ENCODE measurements at regions not wholly inside any gene's neighbourhood (a gene's known extent, or its start where the extent isn't known, plus 50 kb on each side); places are given as distances from the start of the nearest gene placed in this dataset.

DNA sequence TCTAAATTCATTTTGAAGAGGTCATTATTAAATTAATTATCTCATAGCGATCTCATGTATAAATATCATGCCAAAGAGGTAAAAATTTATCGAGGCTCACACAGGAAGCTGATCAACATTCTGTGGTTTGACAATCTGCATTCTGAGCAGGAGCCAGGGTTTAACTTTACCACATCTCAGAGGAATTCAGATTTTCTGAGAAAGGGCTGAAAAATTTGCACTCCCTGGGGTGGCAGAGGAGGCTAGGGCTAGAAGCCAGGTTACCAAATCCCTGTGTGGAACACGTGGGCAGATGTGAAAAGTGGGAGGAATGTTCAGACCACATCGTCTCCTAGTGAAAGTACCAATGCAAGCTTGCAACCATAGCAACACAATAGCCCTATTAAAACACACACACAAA is 63.5 kb upstream of the CTLA4 start:
- no peak for DNase-seq (ENCODE audit: low read depth, low spot score)
- H3K4me1 Mint-ChIP-seq: peaks cover 23% of the 10 kb centered on the region
- H3K27ac Mint-ChIP-seq (ENCODE audit: unreplicated experiment): no peak overlapping the region
- H3K27me3 Mint-ChIP-seq (ENCODE audit: low read depth): no peaks in the 10 kb centered on the region
- peaks cover 6% of the 10 kb centered on the region for H3K9me3 Mint-ChIP-seq
- TF ChIP-seq, protein P1, sequence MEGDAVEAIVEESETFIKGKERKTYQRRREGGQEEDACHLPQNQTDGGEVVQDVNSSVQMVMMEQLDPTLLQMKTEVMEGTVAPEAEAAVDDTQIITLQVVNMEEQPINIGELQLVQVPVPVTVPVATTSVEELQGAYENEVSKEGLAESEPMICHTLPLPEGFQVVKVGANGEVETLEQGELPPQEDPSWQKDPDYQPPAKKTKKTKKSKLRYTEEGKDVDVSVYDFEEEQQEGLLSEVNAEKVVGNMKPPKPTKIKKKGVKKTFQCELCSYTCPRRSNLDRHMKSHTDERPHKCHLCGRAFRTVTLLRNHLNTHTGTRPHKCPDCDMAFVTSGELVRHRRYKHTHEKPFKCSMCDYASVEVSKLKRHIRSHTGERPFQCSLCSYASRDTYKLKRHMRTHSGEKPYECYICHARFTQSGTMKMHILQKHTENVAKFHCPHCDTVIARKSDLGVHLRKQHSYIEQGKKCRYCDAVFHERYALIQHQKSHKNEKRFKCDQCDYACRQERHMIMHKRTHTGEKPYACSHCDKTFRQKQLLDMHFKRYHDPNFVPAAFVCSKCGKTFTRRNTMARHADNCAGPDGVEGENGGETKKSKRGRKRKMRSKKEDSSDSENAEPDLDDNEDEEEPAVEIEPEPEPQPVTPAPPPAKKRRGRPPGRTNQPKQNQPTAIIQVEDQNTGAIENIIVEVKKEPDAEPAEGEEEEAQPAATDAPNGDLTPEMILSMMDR (conservative IDR thresholded peaks at IDR 0.05): no peak
- no peak overlapping the region for H3K4me3 Mint-ChIP-seq
- H3K36me3 Mint-ChIP-seq (ENCODE audit: low read depth): peaks cover 8% of the 10 kb centered on the region

DNA sequence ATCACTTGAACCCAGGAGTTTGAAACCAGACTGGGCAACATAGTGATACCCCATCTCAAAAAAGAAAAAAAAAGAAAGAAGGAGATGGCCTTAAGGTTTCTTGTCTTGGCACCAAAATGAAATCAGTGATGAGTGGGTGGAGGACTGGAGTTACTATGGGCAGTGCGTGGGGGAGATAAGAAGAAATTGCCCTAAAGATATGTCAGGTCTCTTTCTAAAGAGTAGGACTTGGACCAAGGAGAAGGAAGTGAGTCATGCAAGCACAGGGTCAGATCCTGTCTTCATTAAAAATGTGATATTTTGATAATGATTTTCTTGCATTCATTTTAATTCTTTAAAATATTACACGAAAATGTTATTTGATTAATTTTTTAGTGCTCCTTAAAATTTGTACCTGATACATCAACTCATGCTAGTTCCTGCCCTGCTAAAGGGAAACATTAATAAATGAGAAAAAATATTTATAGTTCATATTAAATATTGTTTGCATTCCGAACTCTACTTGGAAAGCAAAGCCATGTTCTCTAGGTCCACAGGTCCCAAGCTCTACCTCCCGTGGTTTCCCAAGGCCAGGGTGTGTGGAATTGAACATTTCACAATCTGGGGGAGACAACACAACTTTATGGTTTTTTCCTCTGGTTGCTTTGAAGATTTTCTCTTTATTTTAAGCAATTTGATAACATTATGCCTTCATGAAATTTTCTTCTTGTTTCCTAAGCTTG is 62.6 kb upstream of the CTLA4 start:
- no peaks in the 10 kb centered on the region for H3K27me3 Mint-ChIP-seq (ENCODE audit: low read depth)
- peaks cover 32% of the 10 kb centered on the region for H3K4me1 Mint-ChIP-seq
- H3K36me3 Mint-ChIP-seq (ENCODE audit: low read depth): peaks cover 8% of the 10 kb centered on the region
- DNase-seq (ENCODE audit: low read depth, low spot score): no peak
- no peak overlapping the region for H3K4me3 Mint-ChIP-seq
- TF ChIP-seq, protein P1 (conservative IDR thresholded peaks at IDR 0.05): no peak
- peaks cover 6% of the 10 kb centered on the region for H3K9me3 Mint-ChIP-seq
- no peak overlapping the region for H3K27ac Mint-ChIP-seq (ENCODE audit: unreplicated experiment)

DNA sequence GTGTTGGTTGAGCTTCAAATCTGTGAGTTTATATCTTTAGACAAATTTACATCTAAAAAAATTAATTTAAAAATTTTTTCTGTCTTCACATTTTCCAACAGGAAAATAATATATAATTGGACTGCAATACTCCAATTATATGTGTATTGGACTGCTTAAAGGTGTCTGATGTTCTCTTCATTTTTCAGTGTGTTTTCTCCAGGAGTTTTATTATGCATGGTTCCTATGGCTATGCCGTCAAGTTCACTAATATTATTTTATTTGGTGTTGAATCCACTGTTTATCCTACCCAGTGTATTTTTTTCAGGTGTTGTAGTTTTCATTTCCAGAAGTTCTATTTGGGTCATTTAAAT is 62.1 kb upstream of the CTLA4 start:
- Mint-ChIP-seq H3K4me3 (no peak overlapping the region), H3K27me3 (ENCODE audit: low read depth) (no peaks in the 10 kb centered on the region), H3K27ac (ENCODE audit: unreplicated experiment) (no peak overlapping the region), H3K4me1 (peaks cover 35% of the 10 kb centered on the region), H3K36me3 (ENCODE audit: low read depth) (peaks cover 8% of the 10 kb centered on the region), H3K9me3 (peaks cover 6% of the 10 kb centered on the region)
- TF ChIP-seq, protein P1 (conservative IDR thresholded peaks at IDR 0.05): no peak
- no peak for DNase-seq (ENCODE audit: low read depth, low spot score)

DNA sequence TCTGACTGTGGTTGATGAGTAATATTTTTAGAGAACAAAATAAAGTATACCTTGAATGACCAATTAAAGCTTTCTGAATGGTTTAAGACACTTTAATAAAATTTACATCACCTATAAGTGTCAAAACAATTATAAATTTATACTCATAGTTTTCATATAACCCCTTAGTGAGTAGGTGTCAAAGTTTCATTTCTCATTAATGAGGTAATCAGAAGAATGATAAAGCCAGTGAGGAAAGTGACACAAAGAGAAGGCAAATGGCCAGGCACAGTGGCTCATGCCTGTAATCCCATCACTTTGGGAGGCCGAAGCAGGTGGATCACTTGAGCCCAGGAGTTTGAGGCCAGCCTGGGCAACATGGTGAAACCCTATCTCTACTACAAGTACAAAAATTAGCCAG is 60.8 kb upstream of the CTLA4 start:
- Mint-ChIP-seq H3K27ac (ENCODE audit: unreplicated experiment) (no peak overlapping the region), H3K4me1 (peaks cover 38% of the 10 kb centered on the region)

DNA sequence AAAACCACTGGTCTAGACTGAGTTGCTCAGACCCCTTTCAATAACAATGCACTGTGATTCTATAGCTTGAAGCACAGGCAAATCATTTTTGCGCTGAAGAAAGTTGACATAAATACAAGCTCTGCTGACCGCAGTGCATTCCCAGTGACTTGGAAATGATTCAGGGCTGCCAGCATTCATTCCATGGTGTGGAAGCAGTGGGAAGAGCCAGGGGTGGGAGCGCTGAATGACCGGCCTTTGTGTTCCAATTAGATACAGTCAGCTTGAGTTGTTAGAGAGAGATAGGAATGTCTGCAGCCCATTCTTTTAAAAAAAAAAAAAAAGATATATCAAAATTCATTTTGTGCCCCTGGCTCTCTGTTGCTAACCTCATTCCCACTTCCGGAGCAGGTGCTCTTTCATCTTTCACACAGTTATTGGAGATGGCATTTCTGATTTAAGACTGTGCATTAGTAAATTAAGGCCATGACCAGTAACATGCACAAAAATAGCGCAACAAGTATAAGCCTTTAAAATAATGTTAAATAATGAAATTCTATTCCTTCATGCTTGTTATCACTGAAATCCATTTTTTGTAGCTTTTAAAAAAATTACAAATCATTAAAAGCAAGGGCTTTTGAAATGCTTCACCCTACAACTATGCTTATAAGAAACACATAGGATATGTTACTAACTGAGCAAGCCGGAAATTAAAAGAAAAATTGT is 59.4 kb upstream of the CTLA4 start:
- H3K4me3 Mint-ChIP-seq: no peak overlapping the region
- TF ChIP-seq, protein P1 (conservative IDR thresholded peaks at IDR 0.05): no peak
- peaks cover 4% of the 10 kb centered on the region for H3K9me3 Mint-ChIP-seq
- H3K36me3 Mint-ChIP-seq (ENCODE audit: low read depth): peaks cover 8% of the 10 kb centered on the region
- peak; percentile 33 for DNase-seq (ENCODE audit: low read depth, low spot score)
- H3K4me1 Mint-ChIP-seq: peaks cover 43% of the 10 kb centered on the region
- H3K27me3 Mint-ChIP-seq (ENCODE audit: low read depth): no peaks in the 10 kb centered on the region
- H3K27ac Mint-ChIP-seq (ENCODE audit: unreplicated experiment): peak overlapping the region; percentile 44

More for the DNA sequence above, 60.8 kb upstream of the CTLA4 start:
- no peak for DNase-seq (ENCODE audit: low read depth, low spot score)
- TF ChIP-seq, protein P1 (conservative IDR thresholded peaks at IDR 0.05): no peak
- H3K4me3 Mint-ChIP-seq: no peak overlapping the region
- peaks cover 8% of the 10 kb centered on the region for H3K36me3 Mint-ChIP-seq (ENCODE audit: low read depth)
- H3K27me3 Mint-ChIP-seq (ENCODE audit: low read depth): no peaks in the 10 kb centered on the region
- peaks cover 6% of the 10 kb centered on the region for H3K9me3 Mint-ChIP-seq
